DND-41 (cell line): ENCODE measurements at regions not wholly inside any gene's neighbourhood (a gene's known extent, or its start where the extent isn't known, plus 50 kb on each side); places are given as distances from the start of the nearest gene placed in this dataset.
"Not testable (repeated sequence)": the region's sequence is repeated elsewhere in the genome, so short reads cannot be mapped to it uniquely, and the experiment has no call there.

Experiments used
- ATAC-seq: fragments of 200-7000 bp; cut with Tn5 transposase; 3 replicates; pipeline ENCODE4 v1.9.1; 2021; ENCODE audit warnings: low read depth; ENCODE audit not compliant: insufficient read depth
- DNase-seq: peaks from one replicate; pipeline ENCODE4 v3.0.0-alpha.2; 2020
- H2AFZ ChIP-seq: 2 replicates; pipeline ENCODE4 v1.6.0; 2012; ENCODE audit warnings: low read depth, low read length
- H3K27ac ChIP-seq: 2 replicates; pipeline ENCODE4 v1.5.1; 2012; ENCODE audit warnings: low read length, inconsistent platforms
- H3K27me3 ChIP-seq: fragments of 200-600 bp; sonication (generic); 2 replicates; pipeline ENCODE4 v1.6.0; 2012; ENCODE audit warnings: low read length, mild to moderate bottlenecking, inconsistent platforms; ENCODE audit not compliant: insufficient read depth, poor library complexity
- H3K36me3 ChIP-seq: 2 replicates; pipeline ENCODE4 v1.5.1; 2012; ENCODE audit warnings: low read length, inconsistent platforms; ENCODE audit not compliant: insufficient read depth
- H3K4me1 ChIP-seq: 2 replicates; pipeline ENCODE4 v1.5.1; 2012; ENCODE audit warnings: mild to moderate bottlenecking, low read length; ENCODE audit not compliant: insufficient read depth
- H3K4me2 ChIP-seq: 2 replicates; pipeline ENCODE4 v1.6.0; 2012; ENCODE audit warnings: mild to moderate bottlenecking, moderate library complexity, low read length, inconsistent platforms; ENCODE audit not compliant: insufficient read depth
- H3K4me3 ChIP-seq, 2 experiments: fragments of 200-600 bp in 1 of 2; shearing (Covaris generic) in 1 of 2; 2 replicates each; pipeline ENCODE4 v1.5.1; 2012 to 2016; ENCODE audit warnings: inconsistent platforms in 2 of 2, low read length in 2 of 2, mild to moderate bottlenecking in 2 of 2, low read depth in 1 of 2, moderate library complexity in 1 of 2
- H3K79me2 ChIP-seq: 2 replicates; pipeline ENCODE4 v1.6.0; 2012; ENCODE audit warnings: low read length, inconsistent platforms; ENCODE audit not compliant: insufficient read depth
- H3K9ac ChIP-seq: 2 replicates; pipeline ENCODE4 v1.6.0; 2012; ENCODE audit warnings: low read depth, mild to moderate bottlenecking, inconsistent platforms, low read length, moderate library complexity
- H3K9me3 ChIP-seq: 2 replicates; pipeline ENCODE4 v1.5.1; 2012; ENCODE audit warnings: low read length, moderate library complexity, mild to moderate bottlenecking, inconsistent platforms; ENCODE audit not compliant: insufficient read depth, severe bottlenecking
- H4K20me1 ChIP-seq: 2 replicates; pipeline ENCODE4 v1.6.0; 2012; ENCODE audit warnings: low read length; ENCODE audit not compliant: insufficient read depth
- CTCF ChIP-seq: IDR thresholded peaks from 2 replicates; pipeline ENCODE4 v1.5.1; 2012; ENCODE audit warnings: borderline replicate concordance, low read length, moderate library complexity, mild to moderate bottlenecking; ENCODE audit not compliant: poor library complexity, severe bottlenecking; ENCODE audit errors: extremely low read depth
- EZH2 ChIP-seq: IDR thresholded peaks from 3 replicates; pipeline ENCODE4 v1.6.1; 2012; ENCODE audit warnings: borderline replicate concordance, low read depth, mild to moderate bottlenecking, moderate library complexity, low read length, inconsistent platforms; ENCODE audit not compliant: severe bottlenecking

- H3K27me3 ChIP-seq: no peaks in the 10 kb centered on the region
- no peak overlapping the region for H3K4me2 ChIP-seq
- no peak overlapping the region for H3K9ac ChIP-seq
- H2AFZ ChIP-seq: no peak overlapping the region
- no peak overlapping the region for H3K4me3 ChIP-seq
- H3K4me1 ChIP-seq: no peaks in the 10 kb centered on the region
- no peak for ATAC-seq
- H3K9me3 ChIP-seq: no peaks in the 10 kb centered on the region
- no peak overlapping the region for H3K27ac ChIP-seq
- H4K20me1 ChIP-seq: no peaks in the 10 kb centered on the region
- H3K79me2 ChIP-seq: no peaks in the 10 kb centered on the region
- no peak for DNase-seq
- H3K36me3 ChIP-seq: no peaks in the 10 kb centered on the region
- TF ChIP-seq CTCF (no peak), EZH2 (no peak)
Measured at GRCh38 chr16:60635548-60635947, 1400.7 kb downstream of the CDH8 start.

GRCh38 chr16:60611844-60612243 lies 1424.4 kb downstream of the CDH8 start:
- no peaks in the 10 kb centered on the region for H3K9me3 ChIP-seq
- H3K4me2 ChIP-seq: no peak overlapping the region
- no peak overlapping the region for H3K27ac ChIP-seq
- H4K20me1 ChIP-seq: no peaks in the 10 kb centered on the region
- no peaks in the 10 kb centered on the region for H3K4me1 ChIP-seq
- H3K27me3 ChIP-seq: no peaks in the 10 kb centered on the region
- no peak overlapping the region for H2AFZ ChIP-seq
- no peaks in the 10 kb centered on the region for H3K36me3 ChIP-seq
- no peak overlapping the region for H3K4me3 ChIP-seq
- no peaks in the 10 kb centered on the region for H3K79me2 ChIP-seq
- no peak for DNase-seq
- ATAC-seq: no peak
- H3K9ac ChIP-seq: no peak overlapping the region
- TF ChIP-seq EZH2 (no peak), CTCF (no peak)

- Histone ChIP-seq H3K27me3 (no peaks in the 10 kb centered on the region), H3K4me1 (no peaks in the 10 kb centered on the region), H4K20me1 (no peaks in the 10 kb centered on the region), H3K4me3 (no peak overlapping the region), H3K9me3 (no peaks in the 10 kb centered on the region), H3K9ac (no peak overlapping the region), H3K27ac (no peak overlapping the region), H2AFZ (no peak overlapping the region), H3K4me2 (no peak overlapping the region), H3K36me3 (no peaks in the 10 kb centered on the region), H3K79me2 (no peaks in the 10 kb centered on the region)
- ATAC-seq (no peak), DNase-seq (no peak)
- TF ChIP-seq CTCF (no peak), EZH2 (no peak)
Measured at GRCh38 chr16:60608971-60609370, 1427.3 kb downstream of the CDH8 start.

GRCh38 chr16:60605652-60606051 lies 1430.6 kb downstream of the CDH8 start:
- H3K4me2 ChIP-seq, H3K4me3 ChIP-seq, H3K4me1 ChIP-seq, H3K9ac ChIP-seq, H2AFZ ChIP-seq, ATAC-seq, H3K9me3 ChIP-seq, H4K20me1 ChIP-seq, DNase-seq, H3K27me3 ChIP-seq, H3K79me2 ChIP-seq, H3K27ac ChIP-seq, H3K36me3 ChIP-seq: not testable (repeated sequence)
